Activated T-cell treated with anti-CD3 and anti-CD28 coated beads, Interleukin-2, amount 50 U/mL, for 1 hour (primary cell): ENCODE measurements at regions not wholly inside any gene's neighbourhood (a gene's known extent, or its start where the extent isn't known, plus 50 kb on each side); places are given as distances from the start of the nearest gene placed in this dataset.

Experiments
- DNase-seq: peaks from one replicate; pipeline ENCODE4 v3.0.0-alpha.2; 2020

- no peak for DNase-seq
Observed at GRCh38 chr3:194738254-194739093, 52.8 kb downstream of the FAM43A start.

GRCh38 chr3:194739498-194740284 is 54.0 kb downstream of the FAM43A start:
- no peak for DNase-seq

GRCh38 chr3:194740859-194741491 is 55.3 kb downstream of the FAM43A start:
- no peak for DNase-seq

GRCh38 chr3:194741916-194742315 is 56.2 kb downstream of the FAM43A start:
- no peak for DNase-seq

GRCh38 chr3:194744826-194745225 is 59.1 kb downstream of the FAM43A start:
- no peak for DNase-seq

- no peak for DNase-seq
Observed at GRCh38 chr3:194745422-194746184, 59.9 kb downstream of the FAM43A start.

- no peak for DNase-seq
Observed at GRCh38 chr3:194748225-194748624, 62.5 kb downstream of the FAM43A start.

- DNase-seq = no peak
Observed at GRCh38 chr3:194749631-194750490, 64.2 kb downstream of the FAM43A start.

GRCh38 chr3:194750491-194750828 is 64.8 kb downstream of the FAM43A start:
- DNase-seq = no peak

GRCh38 chr3:194755671-194756459 is 70.2 kb downstream of the FAM43A start:
- no peak for DNase-seq

GRCh38 chr3:194756460-194756779 is 70.7 kb downstream of the FAM43A start:
- DNase-seq = no peak

- no peak for DNase-seq
Observed at GRCh38 chr3:194756791-194757325, 71.2 kb downstream of the FAM43A start.

- no peak for DNase-seq
Observed at GRCh38 chr3:194757647-194758061, 72.0 kb downstream of the FAM43A start.

- no peak for DNase-seq
Observed at GRCh38 chr3:194758716-194759115, 73.0 kb downstream of the FAM43A start.

- DNase-seq = no peak
Observed at GRCh38 chr3:194760494-194761137, 74.9 kb downstream of the FAM43A start.

GRCh38 chr3:194761384-194761783 is 75.7 kb downstream of the FAM43A start:
- no peak for DNase-seq

GRCh38 chr3:194766845-194767244 is 81.2 kb downstream of the FAM43A start:
- DNase-seq = no peak

- DNase-seq = no peak
Observed at GRCh38 chr3:194767446-194768207, 81.9 kb downstream of the FAM43A start.

GRCh38 chr3:194768586-194768985 is 82.9 kb downstream of the FAM43A start:
- DNase-seq = no peak
